ENCODE measurements at regions not wholly inside any gene's neighbourhood (a gene's known extent, or its start where the extent isn't known, plus 50 kb on each side); places are given as distances from the start of the nearest gene placed in this dataset.

DNA sequence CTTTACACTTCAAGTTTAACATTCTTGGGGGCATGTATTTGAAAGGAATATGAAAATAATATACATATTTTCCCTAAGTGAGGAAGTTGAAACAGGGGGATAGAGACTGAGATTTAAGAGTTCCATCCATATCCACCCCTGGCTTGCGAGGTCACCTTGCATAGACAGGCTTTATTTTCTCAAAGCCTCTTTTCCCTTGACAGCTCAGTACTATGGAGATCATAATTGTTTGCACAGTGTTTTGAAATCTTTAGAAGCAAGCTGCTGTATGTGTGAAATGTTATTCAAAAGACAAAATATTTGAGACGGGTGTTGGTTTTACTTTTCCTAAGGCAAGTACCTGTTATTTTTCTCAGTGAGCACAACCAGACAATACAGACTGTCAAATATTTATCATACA lies 163.1 kb downstream of the LRRC70 start:
- Histone ChIP-seq H3K36me3 (ENCODE audit: insufficient read depth) (no peaks in the 10 kb centered on the region), H3K27ac (no peak overlapping the region), H3K79me2 (ENCODE audit: insufficient read depth, low read depth) (no peaks in the 10 kb centered on the region), H3K4me2 (no peak overlapping the region), H3K4me3 (IDR thresholded peaks at IDR 0.05; ENCODE audit: insufficient read depth, low read depth, low read length) (no peak overlapping the region), H3K27me3 (ENCODE audit: insufficient read depth, low read depth) (no peaks in the 10 kb centered on the region), H3K4me1 (ENCODE audit: low read depth, poor library complexity, severe bottlenecking) (no peaks in the 10 kb centered on the region), H3K9ac (no peak overlapping the region), H4K20me1 (ENCODE audit: insufficient read depth) (no peaks in the 10 kb centered on the region), H2AFZ (ENCODE audit: low read depth) (no peak overlapping the region)
- TF ChIP-seq, protein P1, sequence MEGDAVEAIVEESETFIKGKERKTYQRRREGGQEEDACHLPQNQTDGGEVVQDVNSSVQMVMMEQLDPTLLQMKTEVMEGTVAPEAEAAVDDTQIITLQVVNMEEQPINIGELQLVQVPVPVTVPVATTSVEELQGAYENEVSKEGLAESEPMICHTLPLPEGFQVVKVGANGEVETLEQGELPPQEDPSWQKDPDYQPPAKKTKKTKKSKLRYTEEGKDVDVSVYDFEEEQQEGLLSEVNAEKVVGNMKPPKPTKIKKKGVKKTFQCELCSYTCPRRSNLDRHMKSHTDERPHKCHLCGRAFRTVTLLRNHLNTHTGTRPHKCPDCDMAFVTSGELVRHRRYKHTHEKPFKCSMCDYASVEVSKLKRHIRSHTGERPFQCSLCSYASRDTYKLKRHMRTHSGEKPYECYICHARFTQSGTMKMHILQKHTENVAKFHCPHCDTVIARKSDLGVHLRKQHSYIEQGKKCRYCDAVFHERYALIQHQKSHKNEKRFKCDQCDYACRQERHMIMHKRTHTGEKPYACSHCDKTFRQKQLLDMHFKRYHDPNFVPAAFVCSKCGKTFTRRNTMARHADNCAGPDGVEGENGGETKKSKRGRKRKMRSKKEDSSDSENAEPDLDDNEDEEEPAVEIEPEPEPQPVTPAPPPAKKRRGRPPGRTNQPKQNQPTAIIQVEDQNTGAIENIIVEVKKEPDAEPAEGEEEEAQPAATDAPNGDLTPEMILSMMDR (conservative IDR thresholded peaks at IDR 0.05; ENCODE audit: low read depth, low read length) = no peak

DNA sequence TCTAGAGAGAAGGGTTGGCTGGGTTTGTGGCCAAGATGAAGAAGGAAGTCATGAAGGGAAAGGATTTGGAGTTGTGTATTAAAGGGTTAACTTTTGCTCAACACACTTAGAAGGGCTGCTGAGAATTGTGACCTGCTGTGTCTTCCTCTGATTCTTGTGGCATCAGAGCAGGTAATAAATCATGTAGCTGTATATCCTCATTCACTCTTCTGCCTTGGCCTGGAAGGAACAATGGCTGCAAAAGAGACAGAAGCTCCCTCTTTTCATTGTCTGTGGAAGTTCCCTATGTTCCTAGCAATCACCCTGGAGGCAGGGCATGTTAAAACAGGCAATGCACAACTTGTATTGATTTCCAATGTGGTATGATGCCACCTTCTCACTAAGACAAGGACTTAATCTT lies 159.1 kb downstream of the LRRC70 start:
- no peak overlapping the region for H3K4me2 ChIP-seq

DNA sequence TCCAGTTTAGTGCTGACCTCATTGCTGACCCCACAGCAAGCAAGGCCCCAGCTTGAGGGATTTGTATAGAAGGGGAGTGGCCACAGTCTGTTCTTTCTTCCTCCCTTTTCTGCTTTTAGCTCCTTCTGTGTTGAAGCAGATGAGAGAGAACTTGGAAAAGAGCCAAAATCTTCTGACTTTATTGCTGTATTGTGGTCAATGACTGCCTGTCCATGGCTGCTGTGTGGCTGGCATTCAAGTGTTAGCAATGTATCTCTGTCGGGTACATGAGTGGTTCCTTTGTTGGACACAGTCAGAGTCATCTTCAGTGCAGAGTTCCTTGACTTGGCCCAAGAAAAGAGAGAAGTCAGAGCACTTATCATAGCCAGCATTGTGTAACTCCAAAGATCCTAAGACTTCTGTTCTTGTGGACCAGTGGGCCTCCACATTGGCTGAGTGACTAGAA lies 154.1 kb downstream of the LRRC70 start:
- Histone ChIP-seq H3K4me3 (IDR thresholded peaks at IDR 0.05; ENCODE audit: insufficient read depth, low read depth, low read length) (no peak overlapping the region), H3K4me1 (ENCODE audit: low read depth, poor library complexity, severe bottlenecking) (peaks cover 34% of the 10 kb centered on the region), H3K9ac (no peak overlapping the region), H3K79me2 (ENCODE audit: insufficient read depth, low read depth) (no peaks in the 10 kb centered on the region), H4K20me1 (ENCODE audit: insufficient read depth) (no peaks in the 10 kb centered on the region), H3K27ac (no peak overlapping the region), H3K27me3 (ENCODE audit: insufficient read depth, low read depth) (no peaks in the 10 kb centered on the region), H3K36me3 (ENCODE audit: insufficient read depth) (no peaks in the 10 kb centered on the region), H2AFZ (ENCODE audit: low read depth) (no peak overlapping the region), H3K4me2 (no peak overlapping the region)
- TF ChIP-seq, protein P1 (conservative IDR thresholded peaks at IDR 0.05; ENCODE audit: low read depth, low read length) = no peak

More for the DNA sequence above, 159.1 kb downstream of the LRRC70 start:
- Histone ChIP-seq H2AFZ (ENCODE audit: low read depth) (no peak overlapping the region), H3K27ac (no peak overlapping the region), H3K36me3 (ENCODE audit: insufficient read depth) (no peaks in the 10 kb centered on the region), H3K4me1 (ENCODE audit: low read depth, poor library complexity, severe bottlenecking) (peaks cover 1% of the 10 kb centered on the region), H3K27me3 (ENCODE audit: insufficient read depth, low read depth) (no peaks in the 10 kb centered on the region), H3K79me2 (ENCODE audit: insufficient read depth, low read depth) (no peaks in the 10 kb centered on the region), H4K20me1 (ENCODE audit: insufficient read depth) (no peaks in the 10 kb centered on the region), H3K4me3 (IDR thresholded peaks at IDR 0.05; ENCODE audit: insufficient read depth, low read depth, low read length) (no peak overlapping the region), H3K9ac (no peak overlapping the region)
- TF ChIP-seq, protein P1 (conservative IDR thresholded peaks at IDR 0.05; ENCODE audit: low read depth, low read length) = no peak

DNA sequence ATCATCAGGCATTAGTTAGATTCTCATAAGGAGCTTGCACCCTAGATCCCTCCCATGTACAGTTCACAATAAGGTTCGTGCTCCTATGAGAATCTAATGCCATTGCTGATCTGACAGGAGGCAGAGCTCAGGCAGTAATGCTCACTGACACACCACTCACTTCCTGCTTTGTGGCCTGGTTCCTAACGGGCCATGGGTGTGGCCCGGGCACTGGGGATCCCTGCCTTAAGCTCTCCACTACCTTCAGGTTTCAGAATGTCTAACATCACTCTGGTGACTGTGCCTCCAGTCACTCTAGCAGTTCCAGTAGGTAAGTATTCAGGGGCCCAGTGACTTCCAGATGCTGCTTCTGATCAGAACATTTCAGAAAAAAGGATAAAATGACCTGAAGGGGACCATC lies 152.4 kb downstream of the LRRC70 start:
- no peak overlapping the region for H3K9ac ChIP-seq
- H3K4me1 ChIP-seq (ENCODE audit: low read depth, poor library complexity, severe bottlenecking) = peaks cover 34% of the 10 kb centered on the region
- no peaks in the 10 kb centered on the region for H4K20me1 ChIP-seq (ENCODE audit: insufficient read depth)
- H3K36me3 ChIP-seq (ENCODE audit: insufficient read depth) = no peaks in the 10 kb centered on the region
- no peak overlapping the region for H3K4me3 ChIP-seq (IDR thresholded peaks at IDR 0.05; ENCODE audit: insufficient read depth, low read depth, low read length)
- H3K27ac ChIP-seq = no peak overlapping the region
- no peaks in the 10 kb centered on the region for H3K27me3 ChIP-seq (ENCODE audit: insufficient read depth, low read depth)
- peak overlapping the region; percentile 24; the same call in 1 of the 2 replicates for H2AFZ ChIP-seq (ENCODE audit: low read depth)
- TF ChIP-seq, protein P1 (conservative IDR thresholded peaks at IDR 0.05; ENCODE audit: low read depth, low read length) = no peak
- no peaks in the 10 kb centered on the region for H3K79me2 ChIP-seq (ENCODE audit: insufficient read depth, low read depth)
- H3K4me2 ChIP-seq = no peak overlapping the region
